NOMO-1 treated with DMSO at 0.1 percent for 48 hours (cell line): ENCODE measurements at regions not wholly inside any gene's neighbourhood (a gene's known extent, or its start where the extent isn't known, plus 50 kb on each side); places are given as distances from the start of the nearest gene placed in this dataset.
"Not testable (repeated sequence)": the region's sequence is repeated elsewhere in the genome, so short reads cannot be mapped to it uniquely, and the experiment has no call there.

Source experiments
- DNase-seq: peaks from one replicate; lab custom pipeline; 2025; ENCODE audit not compliant: unreplicated experiment; lab: John Stamatoyannopoulos, UW

- DNase-seq = not testable (repeated sequence)
Observed at GRCh38 chr5:34188001-34188822, 145.2 kb upstream of the C1QTNF3 start.

GRCh38 chr5:34189246-34189645 is 146.2 kb upstream of the C1QTNF3 start:
- DNase-seq = not testable (repeated sequence)

GRCh38 chr5:34189752-34190411 is 146.9 kb upstream of the C1QTNF3 start:
- not testable (repeated sequence) for DNase-seq

GRCh38 chr5:34190466-34190865 is 147.5 kb upstream of the C1QTNF3 start:
- DNase-seq = not testable (repeated sequence)

- not testable (repeated sequence) for DNase-seq
Observed at GRCh38 chr5:34191279-34191744, 148.3 kb upstream of the C1QTNF3 start.

GRCh38 chr5:34192064-34192922 is 149.3 kb upstream of the C1QTNF3 start:
- not testable (repeated sequence) for DNase-seq

GRCh38 chr5:34192923-34193262 is 149.9 kb upstream of the C1QTNF3 start:
- DNase-seq = not testable (repeated sequence)

GRCh38 chr5:34193297-34193696 is 150.3 kb upstream of the C1QTNF3 start:
- DNase-seq = not testable (repeated sequence)

- not testable (repeated sequence) for DNase-seq
Observed at GRCh38 chr5:34193804-34194203, 150.8 kb upstream of the C1QTNF3 start.

- DNase-seq = not testable (repeated sequence)
Observed at GRCh38 chr5:34196091-34196490, 153.1 kb upstream of the C1QTNF3 start.

- not testable (repeated sequence) for DNase-seq
Observed at GRCh38 chr5:34205347-34205746, 162.3 kb upstream of the C1QTNF3 start.

GRCh38 chr5:34217386-34217785 is 174.4 kb upstream of the C1QTNF3 start:
- not testable (repeated sequence) for DNase-seq

GRCh38 chr5:34221329-34222073 is 178.5 kb upstream of the C1QTNF3 start:
- DNase-seq = not testable (repeated sequence)

GRCh38 chr5:34223158-34223557 is 180.1 kb upstream of the C1QTNF3 start:
- DNase-seq = not testable (repeated sequence)

- DNase-seq = not testable (repeated sequence)
Observed at GRCh38 chr5:34230402-34230801, 187.4 kb upstream of the C1QTNF3 start.

GRCh38 chr5:34243802-34244201 is 200.8 kb upstream of the C1QTNF3 start:
- not testable (repeated sequence) for DNase-seq

GRCh38 chr5:34244281-34245031 is 201.4 kb upstream of the C1QTNF3 start:
- DNase-seq = not testable (repeated sequence)

GRCh38 chr5:34245032-34245394 is 202.0 kb upstream of the C1QTNF3 start:
- DNase-seq = not testable (repeated sequence)

- DNase-seq = not testable (repeated sequence)
Observed at GRCh38 chr5:34245813-34246212, 202.8 kb upstream of the C1QTNF3 start.

GRCh38 chr5:34258598-34258997 is 215.6 kb upstream of the C1QTNF3 start:
- DNase-seq = not testable (repeated sequence)
